ENCODE measurements at regions not wholly inside any gene's neighbourhood (a gene's known extent, or its start where the extent isn't known, plus 50 kb on each side); places are given as distances from the start of the nearest gene placed in this dataset.
A peak's percentile ranks its signal among the peaks of the same experiment; 100 is the strongest.

- no peak overlapping the region for H3K4me3 Mint-ChIP-seq
- H3K27me3 Mint-ChIP-seq, result peaks cover 35 to 42% of the 10 kb centered on the region in 2 donors
- H3K4me1 Mint-ChIP-seq (ENCODE audit: low read depth in 2 of 2), result peaks cover 5 to 8% of the 10 kb centered on the region in 2 donors
- ATAC-seq (replicated peaks) (no peak), DNase-seq (no peak)
- no peaks in the 10 kb centered on the region for H3K9me3 Mint-ChIP-seq
- no peak overlapping the region for H3K27ac Mint-ChIP-seq
- H3K36me3 Mint-ChIP-seq (ENCODE audit: insufficient read depth), result peaks cover 3% of the 10 kb centered on the region
Measured at GRCh38 chr17:14459955-14460354, 159.1 kb downstream of the HS3ST3B1 start.

GRCh38 chr17:14458724-14459123 lies 157.8 kb downstream of the HS3ST3B1 start:
- Mint-ChIP-seq H3K9me3 (no peaks in the 10 kb centered on the region), H3K27me3 (peaks cover 35 to 42% of the 10 kb centered on the region in 2 donors), H3K36me3 (ENCODE audit: insufficient read depth) (peaks cover 3% of the 10 kb centered on the region), H3K4me3 (no peak overlapping the region), H3K27ac (no peak overlapping the region), H3K4me1 (ENCODE audit: low read depth in 2 of 2) (peaks cover 5 to 8% of the 10 kb centered on the region in 2 donors)
- DNase-seq (no peak), ATAC-seq (replicated peaks) (no peak)

- no peak for DNase-seq
- Mint-ChIP-seq H3K27ac (no peak overlapping the region), H3K4me3 (no peak overlapping the region), H3K9me3 (no peaks in the 10 kb centered on the region), H3K4me1 (ENCODE audit: low read depth in 2 of 2) (peaks cover 0 to under 1% of the 10 kb centered on the region in 2 donors), H3K27me3 (peaks cover 23 to 27% of the 10 kb centered on the region in 2 donors), H3K36me3 (ENCODE audit: insufficient read depth) (peaks cover 3% of the 10 kb centered on the region)
- no peak for ATAC-seq (replicated peaks)
Measured at GRCh38 chr17:14454746-14455145, 153.9 kb downstream of the HS3ST3B1 start.

- no peak overlapping the region for H3K27ac Mint-ChIP-seq
- DNase-seq (no peak), ATAC-seq (replicated peaks) (no peak)
- no peaks in the 10 kb centered on the region for H3K4me1 Mint-ChIP-seq (ENCODE audit: low read depth in 2 of 2)
- no peaks in the 10 kb centered on the region for H3K9me3 Mint-ChIP-seq
- no peaks in the 10 kb centered on the region for H3K36me3 Mint-ChIP-seq (ENCODE audit: insufficient read depth)
- no peak overlapping the region for H3K4me3 Mint-ChIP-seq
- peaks cover 9 to 13% of the 10 kb centered on the region in 2 donors for H3K27me3 Mint-ChIP-seq
Measured at GRCh38 chr17:14452856-14453255, 152.0 kb downstream of the HS3ST3B1 start.

- H3K9me3 Mint-ChIP-seq, result no peaks in the 10 kb centered on the region
- H3K4me3 Mint-ChIP-seq, result no peak overlapping the region
- ATAC-seq (replicated peaks) (no peak), DNase-seq (no peak)
- H3K36me3 Mint-ChIP-seq (ENCODE audit: insufficient read depth), result no peaks in the 10 kb centered on the region
- H3K4me1 Mint-ChIP-seq (ENCODE audit: low read depth in 2 of 2), result no peaks in the 10 kb centered on the region
- H3K27ac Mint-ChIP-seq, result no peak overlapping the region
- H3K27me3 Mint-ChIP-seq, result peaks cover 5% of the 10 kb centered on the region in 2 donors
Measured at GRCh38 chr17:14451729-14452191, 150.9 kb downstream of the HS3ST3B1 start.

GRCh38 chr17:14448818-14449217 lies 147.9 kb downstream of the HS3ST3B1 start:
- DNase-seq (no peak), ATAC-seq (replicated peaks) (no peak)
- H3K27ac Mint-ChIP-seq, result no peak overlapping the region
- no peaks in the 10 kb centered on the region for H3K4me1 Mint-ChIP-seq (ENCODE audit: low read depth in 2 of 2)
- H3K4me3 Mint-ChIP-seq, result no peak overlapping the region
- no peaks in the 10 kb centered on the region for H3K36me3 Mint-ChIP-seq (ENCODE audit: insufficient read depth)
- peaks cover 15 to 18% of the 10 kb centered on the region in 2 donors for H3K27me3 Mint-ChIP-seq
- H3K9me3 Mint-ChIP-seq, result no peaks in the 10 kb centered on the region

- DNase-seq (no peak), ATAC-seq (replicated peaks) (no peak)
- H3K27ac Mint-ChIP-seq, result no peak overlapping the region
- peaks cover 0 to 1% of the 10 kb centered on the region in 2 donors for H3K4me1 Mint-ChIP-seq (ENCODE audit: low read depth in 2 of 2)
- H3K36me3 Mint-ChIP-seq (ENCODE audit: insufficient read depth), result peaks cover 2% of the 10 kb centered on the region
- peaks cover 15 to 18% of the 10 kb centered on the region in 2 donors for H3K27me3 Mint-ChIP-seq
- H3K4me3 Mint-ChIP-seq, result no peak overlapping the region
- no peaks in the 10 kb centered on the region for H3K9me3 Mint-ChIP-seq
Measured at GRCh38 chr17:14446825-14447224, 145.9 kb downstream of the HS3ST3B1 start.

GRCh38 chr17:14444915-14445314 lies 144.0 kb downstream of the HS3ST3B1 start:
- H3K27ac Mint-ChIP-seq, result no peak overlapping the region
- DNase-seq, result no peak
- no peak for ATAC-seq (replicated peaks)
- no peak overlapping the region for H3K4me3 Mint-ChIP-seq
- peaks cover 15 to 18% of the 10 kb centered on the region in 2 donors for H3K27me3 Mint-ChIP-seq
- H3K36me3 Mint-ChIP-seq (ENCODE audit: insufficient read depth), result peaks cover 2% of the 10 kb centered on the region
- H3K9me3 Mint-ChIP-seq, result no peaks in the 10 kb centered on the region
- peaks cover 0 to 1% of the 10 kb centered on the region in 2 donors for H3K4me1 Mint-ChIP-seq (ENCODE audit: low read depth in 2 of 2)

GRCh38 chr17:14442798-14443528 lies 142.1 kb downstream of the HS3ST3B1 start:
- Mint-ChIP-seq H3K27me3 (peaks cover 15 to 18% of the 10 kb centered on the region in 2 donors), H3K36me3 (ENCODE audit: insufficient read depth) (peaks cover 2% of the 10 kb centered on the region), H3K4me3 (no peak overlapping the region), H3K9me3 (no peaks in the 10 kb centered on the region), H3K27ac (no peak overlapping the region), H3K4me1 (ENCODE audit: low read depth in 2 of 2) (peaks cover 0 to 3% of the 10 kb centered on the region in 2 donors)
- ATAC-seq (replicated peaks) (no peak), DNase-seq (no peak)

- H3K4me3 Mint-ChIP-seq, result no peak overlapping the region
- no peak overlapping the region for H3K27ac Mint-ChIP-seq
- H3K36me3 Mint-ChIP-seq (ENCODE audit: insufficient read depth), result no peaks in the 10 kb centered on the region
- no peak for DNase-seq
- no peaks in the 10 kb centered on the region for H3K9me3 Mint-ChIP-seq
- H3K4me1 Mint-ChIP-seq (ENCODE audit: low read depth in 2 of 2), result peaks cover 4 to 6% of the 10 kb centered on the region in 2 donors
- ATAC-seq (replicated peaks), result no peak
- no peaks in the 10 kb centered on the region for H3K27me3 Mint-ChIP-seq
Measured at GRCh38 chr17:14437176-14437575, 136.3 kb downstream of the HS3ST3B1 start.

GRCh38 chr17:14436266-14436665 lies 135.4 kb downstream of the HS3ST3B1 start:
- H3K4me1 Mint-ChIP-seq (ENCODE audit: low read depth in 2 of 2), result peaks cover 4 to 6% of the 10 kb centered on the region in 2 donors
- DNase-seq, result no peak
- ATAC-seq (replicated peaks), result no peak
- no peak overlapping the region for H3K27ac Mint-ChIP-seq
- no peaks in the 10 kb centered on the region for H3K27me3 Mint-ChIP-seq
- no peaks in the 10 kb centered on the region for H3K36me3 Mint-ChIP-seq (ENCODE audit: insufficient read depth)
- no peaks in the 10 kb centered on the region for H3K9me3 Mint-ChIP-seq
- H3K4me3 Mint-ChIP-seq, result no peak overlapping the region

- Mint-ChIP-seq H3K4me3 (no peak overlapping the region), H3K27ac (no peak overlapping the region), H3K36me3 (ENCODE audit: insufficient read depth) (peaks cover 4% of the 10 kb centered on the region), H3K9me3 (no peaks in the 10 kb centered on the region), H3K4me1 (ENCODE audit: low read depth in 2 of 2) (peaks cover 13% of the 10 kb centered on the region in 2 donors), H3K27me3 (no peaks in the 10 kb centered on the region)
- ATAC-seq (replicated peaks), result no peak
- no peak for DNase-seq
Measured at GRCh38 chr17:14434506-14434905, 133.6 kb downstream of the HS3ST3B1 start.

GRCh38 chr17:14432079-14432478 lies 131.2 kb downstream of the HS3ST3B1 start:
- DNase-seq (no peak), ATAC-seq (replicated peaks) (no peak)
- H3K27ac Mint-ChIP-seq, result no peak overlapping the region
- no peaks in the 10 kb centered on the region for H3K27me3 Mint-ChIP-seq
- peaks cover 33 to 34% of the 10 kb centered on the region in 2 donors for H3K4me1 Mint-ChIP-seq (ENCODE audit: low read depth in 2 of 2)
- H3K9me3 Mint-ChIP-seq, result no peaks in the 10 kb centered on the region
- H3K4me3 Mint-ChIP-seq, result no peak overlapping the region
- H3K36me3 Mint-ChIP-seq (ENCODE audit: insufficient read depth), result peaks cover 4% of the 10 kb centered on the region

GRCh38 chr17:14429084-14429483 lies 128.2 kb downstream of the HS3ST3B1 start:
- no peaks in the 10 kb centered on the region for H3K9me3 Mint-ChIP-seq
- ATAC-seq (replicated peaks), result no peak
- DNase-seq, result no peak
- H3K4me3 Mint-ChIP-seq, result peak overlapping the region; percentile 65 to 68
- H3K27ac Mint-ChIP-seq, result peak overlapping the region; percentile 19 to 66
- peaks cover 4% of the 10 kb centered on the region for H3K36me3 Mint-ChIP-seq (ENCODE audit: insufficient read depth)
- H3K4me1 Mint-ChIP-seq (ENCODE audit: low read depth in 2 of 2), result peaks cover 35 to 44% of the 10 kb centered on the region in 2 donors
- no peaks in the 10 kb centered on the region for H3K27me3 Mint-ChIP-seq

Data from effector memory CD8-positive, alpha-beta T cell (primary cell).